Mucosa of gallbladder (tissue), 1 donor: ENCODE measurements at regions not wholly inside any gene's neighbourhood (a gene's known extent, or its start where the extent isn't known, plus 50 kb on each side); places are given as distances from the start of the nearest gene placed in this dataset.
A peak's percentile ranks its signal among the peaks of the same experiment; 100 is the strongest.

Experiments used
- DNase-seq: peaks from one replicate; pipeline ENCODE4 v3.0.0-alpha.2; 2020; ENCODE audit warnings: low spot score
- donor health status: DM: no; HTN: no; CAD: no.

GRCh38 chr1:193568512-193568911 lies 382.1 kb upstream of the B3GALT2 start:
- no peak for DNase-seq

DNA sequence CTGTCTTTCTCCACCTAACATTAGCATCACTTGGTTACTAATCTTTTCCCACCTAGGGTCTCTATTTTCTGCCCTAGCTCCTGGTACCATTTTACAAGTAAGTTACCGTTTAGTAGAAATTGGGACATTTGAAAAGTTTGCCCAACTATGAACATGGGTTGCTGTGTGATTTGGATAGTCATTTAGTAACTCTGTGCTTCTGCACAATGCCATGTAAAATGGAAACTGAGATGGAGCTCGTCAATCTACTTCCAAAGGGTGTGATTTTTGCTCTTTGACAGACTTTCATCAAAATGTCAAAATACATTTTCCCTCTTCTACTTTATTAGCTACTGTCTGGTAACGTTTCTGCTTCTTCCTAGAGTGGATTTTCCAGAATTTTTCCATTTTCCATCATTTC lies 381.5 kb upstream of the B3GALT2 start:
- no peak for DNase-seq

- no peak for DNase-seq
These were observed 380.3 kb upstream of the B3GALT2 start for GRCh38 chr1:193566735-193567134.

- no peak for DNase-seq
These were observed 379.7 kb upstream of the B3GALT2 start for GRCh38 chr1:193565971-193566577.

GRCh38 chr1:193562121-193562520 lies 375.7 kb upstream of the B3GALT2 start:
- no peak for DNase-seq

GRCh38 chr1:193558491-193559028 lies 372.1 kb upstream of the B3GALT2 start:
- peak; percentile 35 for DNase-seq

DNA sequence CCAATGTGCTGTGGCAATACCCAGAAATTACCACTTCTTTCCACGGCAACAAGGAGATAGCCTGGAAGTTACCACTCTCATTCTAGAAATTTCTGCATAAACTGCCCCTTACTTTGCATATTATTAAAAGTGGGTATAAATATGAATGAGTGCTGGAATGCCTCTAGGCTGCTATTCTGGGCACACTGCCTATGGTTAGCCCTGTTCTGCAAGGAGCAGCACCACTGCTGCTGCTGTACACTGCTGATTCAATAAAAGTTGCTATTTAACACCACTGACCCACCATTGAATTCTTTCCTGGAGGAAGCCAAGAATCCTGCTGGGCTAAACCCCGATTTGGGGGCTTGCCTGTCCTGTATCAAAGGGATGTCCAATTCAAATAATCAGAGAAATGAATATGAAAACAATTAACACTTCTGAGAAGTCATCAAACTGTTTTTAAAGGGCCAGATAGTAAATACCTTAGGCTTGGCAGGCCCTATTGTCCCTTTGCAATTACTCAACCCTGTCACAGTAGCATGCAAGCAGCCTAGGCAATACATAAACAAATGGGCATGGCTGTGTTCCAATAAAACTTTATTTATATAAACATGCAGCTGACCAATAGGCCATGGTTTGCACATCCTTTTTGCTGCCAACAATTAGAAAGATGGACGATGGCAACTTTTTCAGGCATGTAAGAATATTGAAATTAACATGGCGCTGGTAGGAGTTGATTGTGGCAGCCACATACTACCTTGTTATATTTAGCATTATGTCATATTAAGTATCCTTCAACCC lies 369.4 kb upstream of the B3GALT2 start:
- DNase-seq: no peak

DNA sequence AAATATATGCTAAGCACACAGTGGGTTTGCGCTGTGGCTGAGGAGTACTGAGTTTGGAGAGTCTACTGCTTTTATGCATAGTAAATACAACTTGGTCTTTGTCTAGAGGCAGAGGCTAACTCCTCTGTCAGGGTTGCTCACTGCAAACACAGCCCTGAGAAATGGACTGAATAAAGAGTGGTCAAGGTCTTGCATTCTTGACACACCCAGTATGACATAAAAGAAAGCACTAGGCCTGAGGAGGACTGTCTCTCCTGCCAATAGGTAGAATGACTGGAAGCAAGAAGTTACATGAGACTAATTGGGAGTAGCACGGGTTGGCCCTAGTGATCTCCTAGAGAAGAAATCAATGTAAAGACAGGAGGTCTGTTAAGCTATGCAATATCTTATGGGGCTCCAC lies 367.2 kb upstream of the B3GALT2 start:
- peak; percentile 39 for DNase-seq

- no peak for DNase-seq
These were observed 365.9 kb upstream of the B3GALT2 start for GRCh38 chr1:193552274-193552673.

- DNase-seq: no peak
These were observed 362.7 kb upstream of the B3GALT2 start for GRCh38 chr1:193549081-193549480.

- DNase-seq: no peak
These were observed 358.8 kb upstream of the B3GALT2 start for GRCh38 chr1:193545171-193545570.

DNA sequence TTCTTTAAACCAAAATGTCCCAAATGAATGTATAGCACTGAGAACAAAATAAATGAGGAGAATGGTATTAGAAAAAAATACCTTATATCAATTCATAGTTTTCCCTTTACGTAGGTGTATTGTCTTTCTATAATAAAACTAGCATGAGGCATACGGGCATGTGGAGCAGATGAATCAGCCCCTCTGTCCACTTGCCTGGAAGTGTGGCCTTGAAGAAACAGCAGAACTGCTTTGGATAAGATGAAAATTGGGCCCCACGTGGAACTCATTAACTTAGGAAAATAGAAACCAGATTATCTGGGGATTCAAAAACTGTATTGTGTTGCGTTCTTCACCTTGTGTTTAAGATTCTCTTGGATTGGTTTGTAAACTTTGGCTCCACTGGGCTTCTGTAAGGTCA lies 356.8 kb upstream of the B3GALT2 start:
- no peak for DNase-seq

DNA sequence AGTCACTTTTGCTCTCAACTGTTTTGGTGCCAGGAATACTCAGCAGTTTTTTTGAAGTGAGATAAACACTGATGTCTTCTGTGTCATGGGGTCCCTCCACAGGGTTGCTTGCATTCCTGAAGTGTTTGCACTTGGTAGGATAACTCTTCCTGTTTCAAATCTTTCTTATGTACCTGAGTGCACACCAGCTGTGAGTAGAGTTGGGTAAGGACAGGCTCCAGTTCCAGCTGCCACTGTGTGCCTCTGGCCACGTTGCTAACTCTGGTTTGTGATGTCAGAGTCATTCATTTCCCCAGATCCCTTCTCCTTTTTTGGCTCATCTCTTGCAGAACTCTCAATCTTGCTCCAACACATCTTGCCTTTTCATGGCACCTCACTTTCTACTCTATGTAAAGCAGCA lies 356.3 kb upstream of the B3GALT2 start:
- DNase-seq: no peak

- no peak for DNase-seq
These were observed 354.1 kb upstream of the B3GALT2 start for GRCh38 chr1:193540511-193540910.

DNA sequence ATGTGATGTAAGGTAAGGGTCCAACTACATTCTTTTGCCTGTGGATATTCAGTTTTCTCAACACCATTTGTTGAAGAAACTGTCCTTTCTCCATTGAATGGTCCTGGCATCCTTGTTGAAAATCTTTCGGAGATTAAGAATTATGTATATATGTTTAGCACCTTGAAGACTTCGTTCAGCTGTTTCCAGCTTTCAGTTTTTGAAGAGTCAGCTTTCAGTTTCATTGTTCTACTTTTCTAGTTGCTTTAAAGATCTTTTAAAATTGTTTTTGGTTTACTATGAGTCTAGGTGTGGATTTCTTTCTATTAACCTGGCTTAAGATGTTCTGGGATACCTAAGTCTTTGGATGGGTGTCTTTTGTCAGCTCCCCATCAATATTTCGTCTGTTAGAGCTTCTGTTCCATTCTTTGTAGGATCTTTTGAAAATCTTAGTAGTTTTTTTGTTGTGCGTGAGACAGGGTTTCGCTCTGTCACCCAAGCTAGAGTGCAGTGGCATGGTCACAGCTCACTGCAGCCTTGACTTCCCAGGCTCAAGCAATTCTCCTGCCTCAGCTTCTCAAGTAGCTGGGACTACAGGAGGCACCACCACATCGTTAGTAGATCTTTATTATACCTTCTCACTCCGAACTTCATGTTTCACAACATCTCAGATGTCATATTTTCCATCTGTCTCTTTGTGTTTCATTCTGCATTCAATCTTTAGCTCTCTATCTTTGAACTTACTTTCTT lies 353.5 kb upstream of the B3GALT2 start:
- DNase-seq: no peak

DNA sequence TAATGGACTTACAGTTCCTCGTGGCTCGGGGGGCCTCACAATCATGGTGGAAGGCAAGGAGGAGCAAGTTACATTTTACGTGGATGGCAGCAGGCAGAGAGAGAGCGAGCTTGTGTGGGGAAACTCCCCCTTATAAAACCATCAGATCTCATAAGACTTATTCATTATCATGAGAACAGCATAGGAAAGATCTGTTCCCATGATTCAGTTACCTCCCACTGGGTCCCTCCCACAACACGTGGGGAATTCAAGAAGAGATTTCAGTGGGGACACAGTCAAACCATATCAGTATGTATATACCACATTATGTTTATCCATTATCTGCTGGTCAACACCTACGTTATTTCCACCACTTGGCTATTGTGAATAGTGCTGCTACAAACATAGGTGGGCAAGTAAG lies 352.3 kb upstream of the B3GALT2 start:
- DNase-seq: no peak

- DNase-seq: no peak
These were observed 351.6 kb upstream of the B3GALT2 start for GRCh38 chr1:193538003-193538354.

DNA sequence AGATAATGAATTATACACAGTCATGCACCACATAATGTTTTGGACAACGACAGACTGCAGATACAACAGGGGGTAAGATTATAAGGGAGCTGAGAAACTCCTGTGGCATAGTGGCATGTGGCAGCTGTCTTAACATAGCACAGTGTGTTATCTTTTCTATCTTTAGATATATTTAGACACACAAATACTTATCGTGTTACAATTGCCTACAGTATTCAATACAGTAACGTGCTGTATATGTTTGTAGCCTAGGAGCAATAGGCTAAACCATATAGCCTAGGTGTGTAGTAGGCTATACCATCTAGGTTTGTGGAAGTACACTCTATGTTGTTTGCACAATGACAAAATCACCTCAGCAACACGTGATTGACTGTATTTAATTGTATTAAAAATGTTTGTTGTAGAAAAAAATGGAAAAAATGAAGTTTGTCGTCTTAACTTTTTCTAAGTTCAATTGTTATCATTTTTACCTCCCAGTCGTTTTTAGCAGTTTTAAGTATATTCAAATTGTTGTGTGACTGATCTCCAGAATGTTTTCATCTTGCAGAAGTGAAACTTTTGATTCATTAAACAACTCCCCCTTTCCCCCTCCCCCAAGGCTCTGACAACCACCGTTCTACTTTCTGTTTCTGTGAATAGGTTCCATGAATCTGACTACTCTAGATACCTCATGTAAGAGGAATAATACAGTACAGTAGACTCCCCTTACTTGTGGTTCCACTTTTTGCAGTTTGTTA lies 351.0 kb upstream of the B3GALT2 start:
- DNase-seq: no peak

- no peak for DNase-seq
These were observed 347.4 kb upstream of the B3GALT2 start for GRCh38 chr1:193533853-193534252.

DNA sequence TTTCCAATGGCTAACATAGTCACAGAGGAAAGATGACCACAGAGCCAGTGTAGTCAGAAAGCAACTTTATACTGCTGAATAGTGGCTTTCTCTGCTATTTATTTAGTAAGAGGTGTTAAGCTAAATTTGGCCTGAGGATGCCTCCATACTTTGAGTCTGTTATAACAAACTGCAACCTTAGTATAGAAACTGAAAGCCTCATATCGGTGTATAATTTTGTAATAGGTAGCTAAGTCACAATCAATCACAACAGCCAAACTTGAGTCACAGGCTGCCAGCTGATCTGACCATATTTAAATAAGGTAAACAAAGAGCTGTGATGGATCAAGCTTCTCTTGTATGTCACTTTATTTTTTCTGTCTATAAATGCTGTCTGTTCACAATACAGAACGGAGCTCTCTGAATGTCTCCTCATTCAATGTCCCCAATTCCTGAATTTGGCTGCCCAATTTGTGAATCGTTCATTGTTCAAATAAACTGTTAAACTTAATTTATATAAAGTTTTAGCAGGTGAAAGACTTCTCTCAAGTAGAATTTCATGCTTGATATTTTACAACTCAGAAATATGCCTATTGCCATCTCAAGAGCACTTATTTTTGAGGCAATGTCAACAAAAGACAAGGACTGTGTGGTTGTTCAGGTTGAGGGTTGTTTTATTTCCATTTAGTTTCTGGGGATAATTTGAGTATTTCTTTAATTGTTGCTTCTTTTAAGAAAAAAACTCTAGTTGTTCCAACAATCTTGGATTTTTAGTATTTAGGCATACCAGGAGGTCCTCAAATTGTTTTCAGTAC lies 339.7 kb upstream of the B3GALT2 start:
- DNase-seq: no peak

- DNase-seq: no peak
These were observed 339.0 kb upstream of the B3GALT2 start for GRCh38 chr1:193525411-193525810.
